NCI-H1694 treated with DMSO at 0.1 percent for 48 hours (cell line): ENCODE measurements at regions not wholly inside any gene's neighbourhood (a gene's known extent, or its start where the extent isn't known, plus 50 kb on each side); places are given as distances from the start of the nearest gene placed in this dataset.
"Not testable (repeated sequence)": the region's sequence is repeated elsewhere in the genome, so short reads cannot be mapped to it uniquely, and the experiment has no call there.

Experiments used
- DNase-seq: peaks from one replicate; lab custom pipeline; 2025; lab: John Stamatoyannopoulos, UW

DNA sequence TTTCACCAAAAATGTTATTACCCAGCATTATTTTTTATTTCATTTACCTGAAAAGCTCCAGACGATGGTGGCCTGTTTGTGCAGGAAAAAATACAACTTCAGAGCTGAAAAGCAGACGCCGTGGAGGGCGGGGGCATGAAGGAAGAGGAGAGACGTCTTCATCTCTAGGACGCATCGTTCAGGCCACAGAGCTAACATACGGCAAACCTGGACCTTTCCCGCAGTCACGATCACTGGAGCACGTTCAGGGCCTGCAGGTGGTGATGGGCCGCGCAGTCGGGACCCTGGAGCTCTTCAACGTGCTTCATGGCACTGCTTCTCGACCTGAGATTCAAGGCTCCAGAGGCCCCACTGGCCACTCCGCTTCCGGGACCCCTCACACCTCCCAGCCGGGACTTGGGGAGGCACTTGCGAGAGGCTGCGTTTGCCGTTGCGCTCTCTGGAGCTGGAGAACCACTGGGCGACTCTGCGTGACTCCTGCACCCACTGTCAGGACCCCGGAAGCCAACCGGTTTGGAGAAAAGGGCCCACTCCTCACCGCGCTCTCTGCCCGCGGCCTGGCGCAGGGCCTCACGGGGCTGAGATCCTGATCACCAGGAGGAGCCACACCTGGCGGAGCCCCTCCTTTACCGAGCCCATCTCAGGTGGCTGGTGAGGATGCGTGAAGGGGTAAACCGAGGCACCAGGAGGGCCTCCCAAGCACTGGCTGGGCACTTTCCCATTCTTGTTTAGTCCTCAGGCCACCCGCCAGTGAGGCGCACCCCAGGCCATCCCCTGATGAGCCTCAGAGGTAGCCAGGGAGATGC, 164.4 kb upstream of the AFDN start:
- DNase-seq: no peak

DNA sequence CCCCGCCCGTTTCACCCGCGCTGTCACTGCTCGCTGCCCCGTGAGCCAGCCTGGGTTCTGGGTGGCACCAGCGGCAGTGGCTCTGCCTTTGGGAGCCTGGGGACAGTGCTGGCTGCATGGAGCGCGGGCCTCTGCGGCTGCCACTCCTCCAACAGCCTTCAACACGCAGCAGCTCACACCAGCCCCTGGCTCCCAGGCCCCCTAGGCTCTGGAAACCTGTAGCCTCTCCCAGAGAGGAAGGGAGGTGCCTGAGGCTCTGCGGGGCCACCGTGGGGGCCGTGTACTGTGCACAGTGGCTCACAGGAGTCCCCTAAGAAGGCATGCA, 163.9 kb upstream of the AFDN start:
- no peak for DNase-seq

DNA sequence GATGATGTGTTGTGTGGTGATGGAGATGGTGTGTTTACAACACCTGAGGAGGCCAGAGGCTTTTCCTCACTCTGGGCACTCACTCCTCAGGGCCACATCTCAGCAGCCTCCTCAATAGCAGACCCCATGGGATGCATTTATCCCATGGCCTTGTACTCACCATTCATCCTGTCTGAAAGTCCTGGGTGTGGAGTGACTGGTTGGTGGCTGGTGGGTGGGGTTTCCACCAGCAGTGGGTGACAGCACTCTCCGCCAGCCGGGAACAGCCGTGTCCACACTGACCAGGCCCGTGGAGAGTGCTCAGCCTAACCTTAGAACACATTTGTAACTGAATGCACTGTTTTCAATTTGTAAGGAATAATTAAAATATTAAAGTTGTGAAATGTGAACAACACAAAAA, 163.4 kb upstream of the AFDN start:
- DNase-seq: no peak

DNA sequence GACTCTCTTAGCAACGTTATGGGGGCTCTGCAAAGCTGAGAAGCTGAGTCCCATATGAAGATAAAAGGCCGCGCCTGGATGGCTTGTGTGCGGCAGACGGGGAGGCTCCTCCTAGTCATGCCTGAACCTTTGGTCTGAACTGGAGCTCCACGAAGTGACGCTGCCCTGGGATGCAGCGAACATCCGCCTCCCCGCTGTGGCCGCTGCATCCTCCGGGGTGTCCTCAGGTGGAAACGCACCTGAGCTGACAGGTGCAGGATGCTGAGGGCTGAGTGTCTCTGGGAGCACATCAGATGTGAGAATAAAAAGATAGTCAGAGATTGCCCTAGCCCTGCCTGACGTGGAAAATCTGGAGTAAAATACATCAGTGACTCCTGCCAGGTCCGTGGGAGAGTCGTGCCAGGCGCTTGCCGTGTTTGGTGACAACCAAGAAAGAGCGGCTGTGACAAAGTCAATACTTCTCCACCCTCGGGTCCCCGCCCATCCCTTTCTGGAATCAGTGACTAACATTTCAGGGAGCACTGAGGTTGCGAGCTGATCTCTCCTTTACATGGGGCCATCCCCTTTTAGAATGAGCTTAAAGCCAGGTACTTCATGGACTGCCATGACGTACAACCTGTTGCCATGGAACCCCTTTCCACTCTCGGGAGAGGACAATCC, 162.8 kb upstream of the AFDN start:
- DNase-seq: no peak

DNA sequence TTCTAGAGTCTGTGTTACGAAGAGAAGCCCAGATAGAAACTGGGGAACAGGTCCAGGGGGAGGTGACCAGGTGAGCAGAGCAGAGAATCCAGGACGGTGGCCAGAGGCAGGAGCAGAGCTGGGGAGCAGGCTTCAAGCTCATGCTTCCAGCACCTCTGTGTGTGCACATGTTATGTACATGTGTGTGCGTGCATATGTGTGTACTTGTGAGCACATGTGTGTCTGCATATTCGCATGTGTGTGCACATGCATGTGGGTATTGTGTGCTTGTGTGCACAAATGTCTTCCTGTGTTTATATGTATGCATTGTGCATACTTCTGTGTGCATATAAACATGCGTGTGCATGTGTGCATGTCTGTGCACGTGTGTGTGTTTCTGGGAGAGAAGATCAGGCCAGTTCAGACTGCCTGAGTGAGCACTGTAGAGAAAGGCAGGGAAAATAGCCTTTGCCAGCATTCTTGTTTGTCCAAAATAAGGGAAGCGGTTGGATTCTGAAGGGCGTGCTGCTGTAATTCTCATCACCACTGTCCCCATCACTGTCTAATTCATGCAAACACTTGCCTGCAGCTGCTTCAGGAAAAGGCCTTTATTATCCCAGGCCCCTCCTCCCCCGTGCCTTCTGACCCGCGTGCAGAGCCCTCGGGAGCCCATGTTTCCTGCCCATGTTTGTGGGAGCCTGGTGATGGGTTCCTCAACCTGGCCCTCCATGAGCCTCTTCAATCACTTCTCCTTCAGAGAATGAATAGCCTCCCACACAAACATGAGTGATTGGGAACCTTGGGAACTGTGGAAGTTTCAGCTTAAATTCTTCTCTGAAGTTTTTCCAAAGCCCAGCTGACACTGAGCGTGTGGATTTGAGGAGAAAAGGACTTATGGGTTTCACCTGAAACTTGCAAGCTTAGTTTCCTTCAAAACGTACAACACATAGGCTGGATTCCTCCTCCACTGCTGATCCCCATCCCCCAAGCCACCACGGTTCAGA, 161.7 kb upstream of the AFDN start:
- no peak for DNase-seq

DNA sequence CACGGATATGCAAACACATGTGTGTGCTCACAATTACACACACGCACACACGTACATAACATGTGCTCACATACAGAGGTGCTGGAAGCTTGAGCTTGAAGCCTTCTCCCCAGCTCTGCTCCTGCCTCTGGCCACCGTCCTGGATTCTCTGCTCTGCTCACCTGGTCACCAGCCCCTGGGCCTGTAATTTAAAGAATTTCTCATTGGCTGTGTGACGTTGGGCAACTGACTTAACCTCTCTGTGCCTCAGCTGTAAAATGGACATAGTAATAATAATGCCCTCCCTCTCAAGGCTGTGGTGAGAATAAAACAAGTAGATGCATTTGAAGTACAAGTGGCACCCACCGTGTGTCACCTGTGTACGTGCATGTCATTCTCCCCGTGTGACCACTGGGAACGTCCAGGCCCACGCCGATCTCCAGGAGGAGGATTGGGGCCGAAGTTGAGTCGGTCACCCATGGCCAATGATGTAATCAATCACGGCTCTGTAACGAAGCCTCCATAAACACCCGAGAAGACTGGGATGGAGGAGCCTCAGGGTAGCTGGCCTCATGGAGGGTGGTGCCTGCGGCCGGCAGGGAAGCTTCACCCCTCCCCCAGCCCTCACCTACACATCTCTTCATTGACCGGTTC, 160.9 kb upstream of the AFDN start:
- no peak for DNase-seq

DNA sequence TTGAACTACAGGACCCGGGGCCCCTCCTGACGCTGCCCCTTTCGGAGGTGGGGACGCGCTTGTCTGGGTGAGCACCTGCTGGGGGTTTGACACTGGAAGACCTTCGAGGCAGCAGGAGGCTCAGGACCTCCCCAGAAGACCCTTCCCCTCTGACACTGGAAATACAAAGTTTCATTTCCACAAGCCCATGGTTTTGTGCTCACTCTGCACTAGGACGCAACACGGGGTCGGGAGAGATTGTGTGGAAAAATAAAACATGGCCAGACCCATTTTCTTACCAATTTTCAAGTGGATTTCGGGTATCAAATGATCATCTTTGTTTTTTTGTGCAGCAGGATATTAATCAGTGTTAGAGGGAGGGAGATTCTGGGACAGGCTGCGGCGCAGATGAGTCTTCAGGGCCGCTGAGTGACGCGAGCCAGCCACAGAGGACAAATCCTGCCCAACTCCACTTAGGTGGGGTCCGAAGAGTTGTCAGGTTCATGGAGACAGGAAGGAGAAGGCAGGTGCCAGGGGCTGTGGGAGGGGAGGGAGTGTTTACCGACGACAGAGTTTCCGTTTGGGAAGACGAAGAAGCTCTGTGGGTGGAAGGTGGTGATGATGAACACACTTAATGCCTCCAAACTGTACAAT, 160.0 kb upstream of the AFDN start:
- DNase-seq: no peak

DNA sequence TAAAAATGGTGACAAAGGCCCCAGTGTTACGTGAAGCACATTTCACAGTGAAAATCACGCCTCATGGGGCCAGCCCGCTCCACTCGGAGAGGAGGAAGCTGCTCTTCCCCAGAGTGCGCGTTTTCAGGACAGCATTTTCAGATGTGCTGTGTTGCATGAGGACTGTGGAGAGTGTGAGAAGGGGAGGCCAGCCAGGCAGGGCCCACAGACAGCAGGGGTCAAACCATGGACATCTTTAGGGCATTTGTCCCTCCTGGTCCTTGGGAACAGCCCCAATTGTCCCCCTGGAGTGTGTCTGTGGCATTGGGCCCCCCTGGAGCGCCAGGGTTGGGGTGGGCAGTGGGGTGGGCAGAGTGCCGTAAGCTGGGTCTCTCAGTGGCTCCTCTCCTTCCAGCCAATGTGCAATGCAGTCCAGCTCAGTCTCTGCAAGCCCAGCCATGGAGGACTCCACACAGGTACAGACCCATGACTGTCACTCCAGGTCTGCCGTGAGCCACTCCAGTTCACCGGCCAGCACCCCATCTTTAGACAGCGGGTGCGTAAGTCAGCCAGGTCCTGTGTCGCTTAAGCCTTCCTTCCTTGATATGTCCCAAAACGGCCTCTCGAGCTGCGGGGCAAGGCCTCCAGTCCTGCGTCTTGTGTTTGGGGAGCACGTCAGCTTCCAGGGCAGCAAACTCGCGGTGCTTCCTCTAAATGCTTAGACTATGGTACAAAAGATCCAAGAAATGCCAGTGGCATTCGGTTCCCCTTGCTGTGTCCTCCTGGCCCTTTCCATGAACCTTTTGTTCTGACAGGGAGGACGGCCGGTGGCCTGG, 159.3 kb upstream of the AFDN start:
- DNase-seq: no peak

DNA sequence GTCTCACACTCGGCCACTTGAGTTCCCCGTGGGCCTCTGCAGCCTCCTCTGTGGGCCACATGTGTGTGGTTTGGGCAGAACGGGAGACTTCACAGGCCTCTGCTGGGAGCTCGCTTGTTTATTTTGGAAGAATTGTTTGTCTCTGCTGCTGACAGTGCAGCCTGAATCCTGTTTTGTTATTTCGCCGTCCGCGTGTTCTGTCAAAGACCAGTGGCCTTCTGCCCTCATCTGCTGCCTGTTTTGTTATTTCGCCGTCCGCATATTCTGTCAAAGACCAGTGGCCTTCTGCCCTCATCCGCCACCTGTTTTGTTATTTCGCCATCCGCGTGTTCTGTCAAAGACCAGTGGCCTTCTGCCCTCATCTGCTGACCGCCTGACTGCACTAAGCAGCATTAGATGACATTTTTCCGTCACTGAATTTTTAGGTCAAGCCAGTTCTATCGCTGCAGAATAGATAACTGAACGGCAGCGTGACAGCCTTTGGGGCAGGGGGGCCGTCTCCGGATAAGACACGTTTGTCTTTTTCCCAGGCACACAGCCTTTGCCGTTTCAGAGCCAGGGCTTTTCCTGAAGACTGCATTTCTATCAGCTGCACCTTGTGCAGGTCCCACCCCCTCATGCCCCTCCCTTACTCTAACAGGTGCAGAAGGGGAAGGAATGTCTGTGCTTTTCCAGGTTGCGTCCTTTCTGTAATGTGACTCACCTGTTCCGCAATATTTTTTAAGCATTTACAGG, 158.5 kb upstream of the AFDN start:
- DNase-seq: no peak

DNA sequence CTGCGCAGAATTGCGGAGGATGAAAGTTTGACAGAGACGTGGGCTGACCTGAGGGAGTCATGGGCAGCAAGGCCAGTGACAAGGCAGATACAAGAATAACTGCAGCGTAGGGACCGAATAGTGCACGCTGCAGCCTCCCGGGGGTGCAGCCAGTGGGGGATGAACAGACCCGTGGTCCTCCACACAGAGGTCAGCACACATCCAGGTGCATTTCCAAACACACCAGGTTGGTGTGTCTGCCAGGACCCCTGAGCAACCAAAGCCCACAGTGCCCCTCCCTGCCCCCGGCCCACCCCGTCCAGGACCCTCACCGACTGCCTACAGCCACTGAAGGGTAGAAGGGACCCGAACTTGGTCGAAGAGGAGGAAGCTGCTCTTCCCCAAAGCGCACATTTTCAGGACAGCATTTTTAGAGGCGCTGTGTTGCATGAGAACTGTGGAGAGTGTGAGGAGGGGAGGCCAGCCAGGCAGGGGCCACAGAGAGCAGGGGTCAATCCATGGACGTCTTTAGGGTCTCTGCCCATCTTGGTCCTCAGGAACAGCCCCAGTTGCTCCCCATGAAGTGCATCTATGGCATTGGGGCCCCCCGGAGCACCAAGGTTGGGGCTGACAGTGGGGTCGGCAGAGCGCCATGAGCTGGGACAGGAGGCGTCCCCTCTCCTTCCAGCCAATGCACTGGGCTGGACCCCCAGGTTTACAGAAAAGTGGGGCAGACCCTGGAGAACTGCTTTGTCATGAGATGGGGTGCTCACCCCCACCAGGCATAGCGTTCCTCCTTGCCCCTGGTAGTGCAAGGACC, 157.8 kb upstream of the AFDN start:
- no peak for DNase-seq

DNA sequence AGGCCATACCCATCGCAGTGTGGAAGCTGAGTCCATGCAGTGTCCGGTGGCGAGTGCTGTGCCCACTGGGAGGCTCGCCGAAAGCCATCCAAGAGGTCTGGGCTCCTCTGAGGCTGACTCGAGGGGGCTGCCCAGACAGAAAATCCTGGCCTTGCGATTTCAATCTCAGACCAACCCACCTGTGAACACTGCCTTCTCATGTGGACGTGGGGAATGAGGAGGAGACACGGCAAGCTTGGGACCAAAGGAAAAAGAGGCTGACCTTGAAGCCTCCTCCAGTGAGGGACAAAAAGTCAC, 157.2 kb upstream of the AFDN start:
- no peak for DNase-seq

DNA sequence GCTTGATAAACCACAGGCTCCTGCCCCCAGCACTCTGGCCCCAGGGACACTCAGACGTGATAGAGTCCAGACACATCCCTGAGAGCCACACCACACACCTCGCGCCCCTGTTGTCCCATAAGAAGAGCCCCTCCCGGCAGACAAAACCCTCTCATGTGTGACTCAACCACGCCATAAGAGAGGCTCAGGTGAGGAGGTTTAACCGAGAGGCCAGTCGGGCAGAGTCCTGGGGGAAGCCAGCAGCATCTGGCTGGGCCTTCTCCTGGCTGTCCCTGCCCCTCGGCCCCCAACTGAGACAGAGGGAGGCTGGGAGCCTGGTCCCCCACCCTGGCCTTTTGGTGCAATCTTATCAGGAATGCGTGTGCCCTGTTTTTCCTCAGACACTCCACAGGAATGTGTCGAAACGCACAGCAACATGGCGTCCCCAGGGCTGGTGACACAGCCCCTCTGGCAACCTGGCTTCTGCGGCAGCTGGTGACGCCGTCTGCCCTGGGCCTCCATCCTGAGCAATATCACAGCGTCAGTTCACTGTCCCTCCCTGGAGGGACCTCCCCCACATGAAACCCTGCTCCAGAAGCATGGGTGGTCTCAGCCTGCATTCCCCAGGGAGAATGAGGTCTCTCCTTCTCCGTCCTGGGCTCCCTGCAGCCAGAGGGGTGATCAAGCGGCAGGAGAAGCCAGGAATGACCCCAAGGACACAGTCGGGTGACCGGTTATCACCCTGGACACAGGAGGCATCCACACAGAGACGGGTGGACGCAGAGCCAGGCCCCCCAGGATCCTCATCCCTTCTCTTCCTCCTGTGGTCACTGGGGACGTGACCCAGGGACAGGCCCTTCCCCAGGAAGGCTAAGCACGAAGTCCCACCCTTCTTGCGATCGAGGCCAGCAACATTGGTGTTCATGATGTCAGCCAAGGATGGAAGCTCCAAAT, 156.6 kb upstream of the AFDN start:
- DNase-seq: no peak

DNA sequence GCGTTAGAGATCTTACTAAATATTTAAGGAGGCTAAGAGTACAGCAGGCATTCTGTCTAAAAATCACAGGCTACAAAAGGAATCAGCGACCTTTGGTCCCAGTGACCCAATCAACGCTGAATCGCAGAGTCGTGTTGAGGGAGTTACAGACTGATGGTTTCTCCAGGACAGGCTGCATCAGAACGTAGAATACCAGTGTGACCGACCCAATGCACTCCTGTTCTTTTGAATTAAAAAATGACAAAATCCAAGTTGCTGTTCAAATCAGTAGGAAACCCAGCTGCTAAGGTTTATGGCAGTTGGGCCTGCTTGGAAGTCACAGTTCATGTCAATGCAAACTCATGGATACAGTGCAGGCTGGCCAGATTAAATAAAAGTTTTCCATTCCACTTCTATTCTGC, 155.8 kb upstream of the AFDN start:
- no peak for DNase-seq

DNA sequence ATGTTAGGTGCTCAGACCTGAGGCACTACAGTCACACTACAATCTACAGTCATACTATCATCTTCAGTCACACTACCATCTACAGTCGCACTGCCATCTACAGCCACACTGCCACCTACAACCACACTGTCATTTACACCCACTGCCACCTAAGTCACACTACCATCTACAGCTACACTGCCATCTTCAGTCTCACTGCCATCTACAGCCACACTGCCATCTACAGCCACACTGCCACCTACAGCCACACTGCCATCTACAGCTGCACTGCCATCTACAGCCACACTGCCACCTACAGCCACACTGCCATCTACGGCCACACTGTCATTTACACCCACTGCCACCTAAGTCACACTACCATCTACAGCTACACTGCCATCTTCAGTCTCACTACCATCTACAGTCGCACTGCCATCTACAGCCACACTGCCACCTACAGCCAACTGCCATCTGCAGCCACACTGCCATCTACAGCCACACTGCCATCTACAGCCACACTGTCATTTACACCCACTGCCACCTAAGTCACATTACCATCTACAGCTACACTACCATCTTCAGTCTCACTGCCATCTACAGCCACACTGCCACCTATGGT, 155.2 kb upstream of the AFDN start:
- not testable (repeated sequence) for DNase-seq

DNA sequence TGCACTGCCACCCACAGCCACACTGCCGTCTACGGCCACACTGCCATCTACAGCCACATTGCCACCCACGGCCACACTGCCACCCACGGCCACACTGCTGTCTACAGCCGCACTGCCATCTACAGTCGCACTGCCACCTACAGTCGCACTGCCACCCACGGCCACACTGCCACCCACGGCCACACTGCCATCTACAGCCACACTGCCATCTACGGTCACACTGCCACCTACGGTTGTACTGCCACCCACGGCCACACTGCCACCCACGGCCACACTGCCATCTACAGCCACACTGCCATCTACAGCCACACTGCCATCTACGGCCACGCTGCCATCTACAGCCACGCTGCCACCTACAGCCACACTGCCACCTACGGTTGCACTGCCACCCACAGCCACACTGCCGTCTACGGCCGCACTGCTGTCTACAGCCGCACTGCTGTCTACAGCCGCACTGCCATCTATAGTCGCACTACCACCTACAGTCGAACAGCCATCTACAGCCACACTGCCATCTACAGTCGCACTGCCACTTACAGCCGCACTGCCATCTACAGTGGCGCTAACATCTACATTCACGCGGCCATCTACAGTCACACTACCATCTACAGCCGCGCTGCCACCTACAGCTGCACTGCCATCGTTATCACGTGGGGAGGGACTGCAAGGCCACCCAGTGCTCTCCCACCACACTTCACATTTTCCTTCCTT, 154.6 kb upstream of the AFDN start:
- DNase-seq: no peak

DNA sequence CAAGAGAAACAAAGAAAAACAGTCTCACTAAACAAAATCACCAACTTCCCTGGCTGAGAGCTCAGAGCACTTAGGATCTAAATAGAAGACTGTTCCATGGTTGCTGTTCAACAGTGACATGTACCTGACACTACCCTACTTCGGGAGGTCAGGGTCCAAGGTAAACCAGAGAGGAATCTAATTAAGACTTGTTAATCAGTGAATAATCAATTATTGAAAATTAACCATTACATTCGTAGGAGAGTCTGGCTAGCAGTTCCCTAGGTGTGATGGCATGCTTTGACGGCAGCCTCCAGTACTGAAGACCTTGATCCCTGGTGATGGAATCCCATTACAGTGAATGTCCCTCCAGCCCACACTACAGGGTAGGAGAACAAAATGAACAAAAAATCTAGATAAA, 154.0 kb upstream of the AFDN start:
- DNase-seq: no peak

DNA sequence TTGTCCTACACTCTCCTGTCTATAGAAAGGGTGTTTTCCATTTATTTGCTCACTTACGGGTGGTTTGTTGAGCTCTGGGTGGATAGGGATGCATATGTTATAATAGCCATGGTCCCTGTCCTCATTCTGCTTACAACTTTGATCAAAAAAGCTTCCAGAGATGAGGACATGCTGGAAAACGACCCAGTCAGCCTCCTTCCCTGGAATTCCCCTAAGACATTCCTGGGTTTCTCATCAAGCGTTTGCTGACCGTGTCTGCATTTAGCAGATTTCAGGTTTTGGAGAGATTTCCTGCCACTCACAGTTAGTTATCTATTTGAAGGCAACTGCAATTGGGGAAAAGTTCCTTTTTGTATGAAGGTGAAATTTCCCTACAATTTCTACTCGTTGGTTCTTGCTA, 152.8 kb upstream of the AFDN start:
- DNase-seq: no peak
